Neuronal stem cell (in vitro differentiated cells): ENCODE measurements at regions not wholly inside any gene's neighbourhood (a gene's known extent, or its start where the extent isn't known, plus 50 kb on each side); places are given as distances from the start of the nearest gene placed in this dataset.
A peak's percentile ranks its signal among the peaks of the same experiment; 100 is the strongest.

Source experiments
- DNase-seq: peaks from one replicate; pipeline ENCODE4 v3.0.0-alpha.2; 2013; ENCODE audit warnings: low spot score
- H2AFZ ChIP-seq: one replicate; pipeline ENCODE4 v1.6.1; 2013; ENCODE audit warnings: mild to moderate bottlenecking, low read length, inconsistent platforms
- H2AK5ac ChIP-seq: 2 replicates; pipeline ENCODE4 v1.6.1; 2013; ENCODE audit warnings: low read depth, mild to moderate bottlenecking, inconsistent platforms, low read length, moderate library complexity, mixed read lengths
- H2BK120ac ChIP-seq: 2 replicates; pipeline ENCODE4 v1.6.1; 2013; ENCODE audit warnings: low read depth, mild to moderate bottlenecking, inconsistent platforms, low read length, moderate library complexity, mixed read lengths
- H2BK12ac ChIP-seq: one replicate; pipeline ENCODE4 v1.6.1; 2013; ENCODE audit warnings: low read length, inconsistent platforms
- H2BK15ac ChIP-seq: 2 replicates; pipeline ENCODE4 v1.6.1; 2013; ENCODE audit warnings: mild to moderate bottlenecking, low read length, inconsistent platforms, mixed read lengths
- H2BK5ac ChIP-seq: one replicate; pipeline ENCODE4 v1.6.1; 2013; ENCODE audit warnings: inconsistent platforms, mild to moderate bottlenecking, low read length, moderate library complexity
- H3K14ac ChIP-seq: one replicate; pipeline ENCODE4 v1.6.1; 2013; ENCODE audit warnings: low read length, inconsistent platforms
- H3K18ac ChIP-seq: 2 replicates; pipeline ENCODE4 v1.6.1; 2013; ENCODE audit warnings: low read length, inconsistent platforms
- H3K23ac ChIP-seq: 2 replicates; pipeline ENCODE4 v1.6.1; 2013; ENCODE audit warnings: low read depth, mild to moderate bottlenecking, mixed read lengths, low read length, inconsistent platforms; ENCODE audit not compliant: poor library complexity
- H3K27ac ChIP-seq: replicated peaks from 3 replicates; pipeline ENCODE4 v1.5.1; 2013; ENCODE audit warnings: low read length, inconsistent platforms
- H3K27me3 ChIP-seq, 3 experiments: 2 replicates each; pipeline ENCODE4 v1.6.1; 2013; ENCODE audit warnings: low read length in 3 of 3, mild to moderate bottlenecking in 2 of 3, inconsistent platforms in 1 of 3, low read depth in 1 of 3, mixed read lengths in 1 of 3, moderate library complexity in 1 of 3; ENCODE audit not compliant: control insufficient read depth in 3 of 3, insufficient read depth in 3 of 3
- H3K36me3 ChIP-seq, 2 donors: replicated peaks in 1 of 2; 2 replicates each; pipeline ENCODE4 v1.6.1; 2013; ENCODE audit warnings: low read length in 2 of 2; ENCODE audit not compliant: control insufficient read depth in 2 of 2, insufficient read depth in 2 of 2
- H3K4ac ChIP-seq: 2 replicates; pipeline ENCODE4 v1.6.1; 2013; ENCODE audit warnings: inconsistent platforms, mild to moderate bottlenecking, low read length, moderate library complexity
- H3K4me1 ChIP-seq, 2 donors: 1 replicate in 1 of 2; 2 replicates in 1 of 2; pipeline ENCODE4 v1.6.1; 2013; ENCODE audit warnings: low read length in 2 of 2, low read depth in 1 of 2; ENCODE audit not compliant: control insufficient read depth in 2 of 2, insufficient read depth in 1 of 2
- H3K4me2 ChIP-seq: one replicate; pipeline ENCODE4 v1.6.1; 2013; ENCODE audit warnings: mild to moderate bottlenecking, low read length, inconsistent platforms; ENCODE audit not compliant: insufficient read depth, poor library complexity, severe bottlenecking
- H3K4me3 ChIP-seq, 2 donors: 2 replicates each; pipeline ENCODE4 v1.5.1; 2013; ENCODE audit warnings: low read length in 2 of 2, mild to moderate bottlenecking in 2 of 2, inconsistent platforms in 1 of 2, moderate library complexity in 1 of 2
- H3K79me1 ChIP-seq: one replicate; pipeline ENCODE4 v1.6.1; 2013; ENCODE audit warnings: low read depth, mild to moderate bottlenecking, inconsistent platforms, low read length, moderate library complexity
- H3K9ac ChIP-seq: one replicate; pipeline ENCODE4 v1.6.1; 2013; ENCODE audit warnings: mild to moderate bottlenecking, low read depth, low read length, inconsistent platforms; ENCODE audit not compliant: poor library complexity
- H3K9me3 ChIP-seq, 2 donors: replicated peaks in 1 of 2; 2 replicates each; pipeline versions ENCODE3 to v1.6.1; 2013; ENCODE audit warnings: low read length in 2 of 2, mild to moderate bottlenecking in 2 of 2, inconsistent platforms in 1 of 2, low read depth in 1 of 2, mixed read lengths in 1 of 2, moderate library complexity in 1 of 2; ENCODE audit not compliant: control insufficient read depth in 2 of 2, insufficient read depth in 1 of 2
- H4K8ac ChIP-seq: one replicate; pipeline ENCODE4 v1.6.1; 2013; ENCODE audit warnings: low read depth, mild to moderate bottlenecking, inconsistent platforms, low read length, moderate library complexity
- H4K91ac ChIP-seq: one replicate; pipeline ENCODE4 v1.6.1; 2013; ENCODE audit warnings: low read length, low read depth, mild to moderate bottlenecking, inconsistent platforms; ENCODE audit not compliant: poor library complexity
- WGBS, 2 donors: extraction: QIAGEN DNeasy Blood & Tissue Kit; methylation state at CpG; one replicate each; pipeline ENCODE4 v1.1.7; 2013; ENCODE audit warnings: missing lambda C conversion rate in 2 of 2, mixed read lengths in 1 of 2; ENCODE audit not compliant: insufficient read length in 2 of 2, insufficient replicate concordance in 1 of 2; ENCODE audit errors: extremely low coverage in 2 of 2; 5-methylcytosine and 5-hydroxymethylcytosine counted together

GRCh38 chr9:8262625-8263622 is 463.3 kb upstream of the DMAC1 start:
- H3K79me1 ChIP-seq, result no peaks in the 10 kb centered on the region
- no peak overlapping the region for H3K4me2 ChIP-seq
- no peak overlapping the region for H2BK15ac ChIP-seq
- H2BK5ac ChIP-seq, result no peak overlapping the region
- no peaks in the 10 kb centered on the region for H3K36me3 ChIP-seq
- H3K23ac ChIP-seq, result no peak overlapping the region
- H2AFZ ChIP-seq, result peak overlapping the region; percentile 68
- H3K4me1 ChIP-seq, result peaks cover 0 to 8% of the 10 kb centered on the region in 2 donors
- no peaks in the 10 kb centered on the region for H3K27me3 ChIP-seq
- H2BK120ac ChIP-seq, result no peak overlapping the region
- peak overlapping the region; percentile 25 for H3K14ac ChIP-seq
- peak overlapping the region; percentile 66 for H3K18ac ChIP-seq
- no peak overlapping the region for H3K4ac ChIP-seq
- no CpG with 5 or more reads among the region's 6 CpGs for WGBS, 2 donors
- no peak for DNase-seq
- no peak overlapping the region for H2BK12ac ChIP-seq
- peak overlapping the region; percentile 0 for H3K9ac ChIP-seq
- H3K9me3 ChIP-seq, result no peaks in the 10 kb centered on the region
- no peak overlapping the region for H3K27ac ChIP-seq
- no peak overlapping the region for H3K4me3 ChIP-seq
- no peak overlapping the region for H4K91ac ChIP-seq
- no peak overlapping the region for H2AK5ac ChIP-seq
- no peak overlapping the region for H4K8ac ChIP-seq

- H3K9me3 ChIP-seq, result no peaks in the 10 kb centered on the region
- no peak overlapping the region for H3K9ac ChIP-seq
- no peak overlapping the region for H3K4me3 ChIP-seq
- no peak overlapping the region for H3K4ac ChIP-seq
- no peak overlapping the region for H3K14ac ChIP-seq
- H3K79me1 ChIP-seq, result no peaks in the 10 kb centered on the region
- H3K23ac ChIP-seq, result no peak overlapping the region
- no peaks in the 10 kb centered on the region for H3K36me3 ChIP-seq
- no peak overlapping the region for H2AK5ac ChIP-seq
- no peak overlapping the region for H3K18ac ChIP-seq
- no peak overlapping the region for H4K8ac ChIP-seq
- no peak overlapping the region for H2BK5ac ChIP-seq
- DNase-seq, result no peak
- H3K27ac ChIP-seq, result no peak overlapping the region
- no peaks in the 10 kb centered on the region for H3K27me3 ChIP-seq
- H4K91ac ChIP-seq, result no peak overlapping the region
- no peak overlapping the region for H2BK12ac ChIP-seq
- peaks cover 0 to 6% of the 10 kb centered on the region in 2 donors for H3K4me1 ChIP-seq
- no peak overlapping the region for H2AFZ ChIP-seq
- no CpG with 5 or more reads among the region's 3 CpGs for whole genome bisulfite sequencing, 2 donors
- no peak overlapping the region for H2BK15ac ChIP-seq
- no peak overlapping the region for H2BK120ac ChIP-seq
- no peak overlapping the region for H3K4me2 ChIP-seq
Measured at GRCh38 chr9:8261737-8262136, 462.2 kb upstream of the DMAC1 start.

GRCh38 chr9:8259028-8259427 is 459.4 kb upstream of the DMAC1 start:
- H3K27ac ChIP-seq, result no peak overlapping the region
- H3K9me3 ChIP-seq, result no peaks in the 10 kb centered on the region
- H3K9ac ChIP-seq, result no peak overlapping the region
- no CpG with 5 or more reads among the region's 4 CpGs for WGBS, 2 donors
- H4K91ac ChIP-seq, result no peak overlapping the region
- no peaks in the 10 kb centered on the region for H3K27me3 ChIP-seq
- no peak overlapping the region for H3K4me2 ChIP-seq
- H2BK120ac ChIP-seq, result no peak overlapping the region
- H3K4ac ChIP-seq, result no peak overlapping the region
- H2BK5ac ChIP-seq, result no peak overlapping the region
- H3K14ac ChIP-seq, result no peak overlapping the region
- DNase-seq, result no peak
- no peak overlapping the region for H4K8ac ChIP-seq
- no peak overlapping the region for H2AFZ ChIP-seq
- H2AK5ac ChIP-seq, result no peak overlapping the region
- H2BK12ac ChIP-seq, result no peak overlapping the region
- no peak overlapping the region for H3K23ac ChIP-seq
- no peaks in the 10 kb centered on the region for H3K79me1 ChIP-seq
- no peak overlapping the region for H2BK15ac ChIP-seq
- H3K4me1 ChIP-seq, result peaks cover 0 to 6% of the 10 kb centered on the region in 2 donors
- H3K18ac ChIP-seq, result no peak overlapping the region
- no peaks in the 10 kb centered on the region for H3K36me3 ChIP-seq
- H3K4me3 ChIP-seq, result no peak overlapping the region

GRCh38 chr9:8256880-8257279 is 457.3 kb upstream of the DMAC1 start:
- Histone ChIP-seq H3K79me1 (no peaks in the 10 kb centered on the region), H3K14ac (no peak overlapping the region), H3K4me3 (no peak overlapping the region), H3K27me3 (no peaks in the 10 kb centered on the region), H3K9me3 (no peaks in the 10 kb centered on the region), H2AK5ac (no peak overlapping the region), H4K8ac (no peak overlapping the region), H3K4ac (no peak overlapping the region), H2BK15ac (no peak overlapping the region), H2BK12ac (no peak overlapping the region), H3K27ac (no peak overlapping the region), H2BK5ac (no peak overlapping the region), H3K4me1 (peaks cover 0 to 4% of the 10 kb centered on the region in 2 donors), H2BK120ac (no peak overlapping the region), H2AFZ (no peak overlapping the region), H3K18ac (no peak overlapping the region), H4K91ac (no peak overlapping the region), H3K4me2 (no peak overlapping the region), H3K36me3 (no peaks in the 10 kb centered on the region), H3K23ac (no peak overlapping the region), H3K9ac (no peak overlapping the region)
- WGBS, 2 donors, result no CpG with 5 or more reads among the region's 2 CpGs
- DNase-seq, result no peak
